Fibroblast of gingiva (primary cell): ENCODE measurements at regions not wholly inside any gene's neighbourhood (a gene's known extent, or its start where the extent isn't known, plus 50 kb on each side); places are given as distances from the start of the nearest gene placed in this dataset.
A peak's percentile ranks its signal among the peaks of the same experiment; 100 is the strongest.
"Not testable (repeated sequence)": the region's sequence is repeated elsewhere in the genome, so short reads cannot be mapped to it uniquely, and the experiment has no call there.

Experiments used
- DNase-seq: peaks from one replicate; pipeline ENCODE4 v3.0.0-alpha.2; 2011; ENCODE audit warnings: low read depth

GRCh38 chr2:87574193-87575119 lies 173.4 kb upstream of the PLGLB2 start:
- not testable (repeated sequence) for DNase-seq

- DNase-seq = not testable (repeated sequence)
Measured at GRCh38 chr2:87575138-87575537, 172.7 kb upstream of the PLGLB2 start.

DNA sequence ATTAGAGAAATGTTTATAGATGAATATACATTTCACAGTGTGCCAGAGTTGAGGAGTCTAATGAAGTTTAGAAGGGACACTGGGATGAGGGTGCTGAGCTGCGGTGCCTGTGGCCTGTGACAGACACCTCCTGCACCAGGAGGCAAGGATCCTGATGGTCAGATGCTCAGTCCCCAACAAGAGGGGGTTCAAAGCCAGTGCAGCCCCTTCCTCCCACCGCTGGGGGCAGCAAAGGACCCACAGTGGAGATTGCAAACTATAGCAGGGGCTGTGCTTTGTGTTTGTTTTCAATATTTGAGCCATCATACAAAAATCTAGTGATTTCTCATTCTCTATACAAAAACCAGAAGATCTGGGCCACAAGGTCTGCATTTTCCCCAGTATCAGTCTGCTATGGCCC lies 170.5 kb upstream of the PLGLB2 start:
- DNase-seq = not testable (repeated sequence)

DNA sequence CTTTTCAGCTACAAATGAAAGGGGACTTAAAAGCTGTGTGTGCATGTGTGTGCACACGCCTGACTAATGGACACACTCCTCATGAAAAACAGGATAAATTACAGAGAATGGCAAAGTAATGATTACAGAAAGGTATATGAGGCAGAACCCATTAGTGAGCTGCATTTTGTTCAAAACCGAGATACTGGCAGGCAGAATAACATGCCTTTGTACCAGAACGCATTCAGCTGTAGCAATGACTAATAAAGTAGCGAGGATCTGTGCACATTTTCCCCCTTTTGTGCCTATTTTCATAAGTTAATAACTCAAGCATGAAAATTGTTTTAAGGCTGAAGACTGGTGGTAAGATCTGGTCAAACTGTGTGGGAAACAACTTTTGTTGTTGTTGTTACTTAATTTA lies 165.7 kb upstream of the PLGLB2 start:
- not testable (repeated sequence) for DNase-seq

GRCh38 chr2:87582579-87582978 lies 165.3 kb upstream of the PLGLB2 start:
- DNase-seq = not testable (repeated sequence)

DNA sequence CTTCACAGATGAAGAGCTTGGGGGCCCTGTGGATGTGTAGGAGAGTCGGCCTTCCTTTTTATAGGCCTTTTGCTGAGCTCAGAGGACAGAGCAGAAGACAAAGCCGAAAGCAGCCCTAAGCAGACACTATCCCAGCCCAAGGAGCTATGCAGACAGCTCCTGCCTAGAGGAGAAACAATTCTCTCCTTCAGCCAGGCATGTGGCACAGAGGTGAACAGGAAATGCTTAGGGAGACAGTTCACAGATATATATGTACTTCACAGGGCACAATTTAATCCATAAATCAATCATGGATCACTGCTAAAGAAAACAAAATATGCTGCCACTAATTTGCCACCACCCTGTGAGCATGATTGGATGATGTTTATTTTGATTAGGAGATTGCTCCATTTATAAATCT lies 164.5 kb upstream of the PLGLB2 start:
- not testable (repeated sequence) for DNase-seq

DNA sequence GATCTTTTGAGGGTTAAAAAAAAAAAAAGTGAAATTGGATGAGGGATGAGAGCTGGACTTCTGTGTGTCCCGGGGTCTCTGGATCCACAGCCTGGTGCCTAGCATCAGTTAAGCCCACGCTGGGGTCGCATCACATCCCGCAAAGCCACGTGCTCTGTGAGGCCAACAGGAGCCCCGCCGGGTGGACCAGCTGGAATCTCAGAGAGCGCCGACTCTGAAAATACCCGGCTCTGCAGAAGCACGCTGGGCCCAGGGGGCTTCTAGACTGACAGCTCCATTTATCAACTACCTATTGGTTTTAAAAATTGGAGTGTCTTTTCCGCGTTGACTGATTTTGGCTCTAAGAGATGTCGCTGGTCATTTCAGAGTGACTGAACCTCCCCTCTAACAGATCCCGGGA lies 164.1 kb upstream of the PLGLB2 start:
- DNase-seq = not testable (repeated sequence)

- not testable (repeated sequence) for DNase-seq
Measured at GRCh38 chr2:87584268-87584906, 163.5 kb upstream of the PLGLB2 start.

GRCh38 chr2:87587934-87588333 lies 160.0 kb upstream of the PLGLB2 start:
- not testable (repeated sequence) for DNase-seq

DNA sequence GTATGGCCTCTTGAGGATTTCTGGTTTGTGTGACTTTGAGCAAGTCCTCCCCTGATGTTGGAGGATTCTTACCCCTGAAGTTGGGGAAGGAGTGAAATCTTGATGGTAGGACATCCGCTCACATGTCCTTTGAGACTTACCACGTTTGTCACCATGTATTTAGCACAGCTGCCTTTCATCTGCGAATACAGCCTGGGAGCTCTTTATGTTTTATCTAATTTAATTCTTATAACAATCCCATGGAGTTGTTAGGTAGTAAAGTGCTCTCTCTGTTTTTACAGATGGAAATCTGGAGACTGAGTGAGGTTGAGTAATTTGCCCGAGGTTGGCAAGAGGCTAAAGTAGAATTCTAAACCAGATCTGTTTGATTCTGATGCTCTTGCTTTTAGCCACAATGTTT lies 154.9 kb upstream of the PLGLB2 start:
- DNase-seq = not testable (repeated sequence)

- DNase-seq = peak; percentile 67
Measured at GRCh38 chr2:87593784-87594610, 153.9 kb upstream of the PLGLB2 start.

GRCh38 chr2:87594611-87594992 lies 153.3 kb upstream of the PLGLB2 start:
- not testable (repeated sequence) for DNase-seq

DNA sequence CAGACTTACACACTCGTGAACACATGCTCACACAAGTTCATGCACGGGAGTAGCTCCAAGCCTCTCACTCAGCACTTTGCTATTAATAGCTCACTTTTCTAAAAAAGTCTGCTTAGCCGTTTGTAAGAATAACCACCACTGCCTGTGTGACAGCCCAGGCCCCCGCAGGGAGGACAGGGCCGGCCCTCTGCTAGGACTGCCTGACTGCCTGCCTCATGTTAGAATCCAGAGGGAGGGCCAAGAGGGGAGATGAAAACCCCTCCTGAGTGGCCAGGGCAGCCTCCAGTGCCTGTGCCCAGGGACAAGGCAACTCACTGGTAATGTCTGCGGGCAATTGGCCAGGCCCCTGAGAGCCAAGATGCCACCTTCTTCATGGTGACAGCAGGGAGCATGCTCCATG lies 152.9 kb upstream of the PLGLB2 start:
- not testable (repeated sequence) for DNase-seq

- not testable (repeated sequence) for DNase-seq
Measured at GRCh38 chr2:87600961-87601360, 146.9 kb upstream of the PLGLB2 start.

DNA sequence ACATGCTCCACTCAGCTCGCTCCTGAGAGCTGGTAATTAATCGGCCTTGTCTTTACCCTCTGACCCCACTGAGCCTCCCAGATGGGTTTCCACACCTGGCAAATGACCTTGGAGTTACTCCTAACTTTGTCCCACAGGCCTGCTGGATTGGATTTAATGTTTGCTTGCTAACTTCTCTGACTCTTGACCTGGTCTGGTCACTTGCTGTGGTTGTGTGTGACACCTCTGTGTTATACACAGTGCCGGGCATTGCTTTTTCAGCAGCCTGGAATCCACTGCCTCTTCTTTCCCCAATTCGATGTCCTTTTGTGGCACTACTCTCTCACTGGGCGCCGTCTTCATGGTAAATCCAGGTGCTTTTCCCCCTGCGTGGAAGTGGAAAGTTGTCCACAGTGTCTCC lies 145.8 kb upstream of the PLGLB2 start:
- not testable (repeated sequence) for DNase-seq

- not testable (repeated sequence) for DNase-seq
Measured at GRCh38 chr2:87602728-87603127, 145.2 kb upstream of the PLGLB2 start.

DNA sequence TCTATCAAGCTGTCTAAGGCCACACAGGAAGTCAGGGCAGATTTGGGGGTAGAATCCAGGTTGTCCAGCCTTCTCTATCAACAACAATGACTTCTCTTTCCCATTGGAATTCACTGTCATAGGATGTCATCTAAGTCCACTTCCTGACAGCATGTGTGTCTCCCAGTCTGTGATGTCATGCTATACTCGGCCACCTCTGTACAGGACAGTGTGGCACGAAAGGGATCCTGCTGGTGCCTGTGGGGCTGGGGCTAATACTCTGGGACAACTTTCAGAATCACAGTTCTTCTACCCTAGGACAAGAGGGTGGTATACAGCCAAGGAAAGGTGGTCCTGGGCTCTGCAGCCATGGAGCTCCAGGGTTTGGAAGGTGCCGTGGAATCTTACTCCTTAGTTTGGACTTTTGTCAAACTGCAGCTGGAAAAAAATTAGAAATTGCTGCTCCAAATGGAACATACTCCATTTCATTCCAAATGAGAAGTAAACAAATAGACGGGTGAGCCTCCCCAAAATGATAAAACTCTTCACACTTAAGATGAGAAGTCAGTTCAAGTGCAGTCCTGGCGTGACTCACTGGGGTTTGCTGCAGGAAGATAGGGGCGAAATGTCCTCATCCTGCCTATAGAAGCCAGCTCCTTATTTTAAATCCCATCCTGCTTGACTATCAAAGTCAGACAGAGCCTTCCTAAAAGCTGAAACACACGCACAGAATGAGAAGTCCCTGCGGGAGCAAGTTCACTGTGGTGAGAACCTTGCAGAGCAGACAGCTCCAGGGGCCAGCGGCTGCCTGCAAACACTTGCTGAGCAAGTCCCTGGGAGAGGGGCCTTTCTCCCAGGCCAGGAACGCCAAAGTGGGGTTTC lies 144.2 kb upstream of the PLGLB2 start:
- DNase-seq = peak; percentile 2

GRCh38 chr2:87604279-87604818 lies 143.5 kb upstream of the PLGLB2 start:
- not testable (repeated sequence) for DNase-seq

DNA sequence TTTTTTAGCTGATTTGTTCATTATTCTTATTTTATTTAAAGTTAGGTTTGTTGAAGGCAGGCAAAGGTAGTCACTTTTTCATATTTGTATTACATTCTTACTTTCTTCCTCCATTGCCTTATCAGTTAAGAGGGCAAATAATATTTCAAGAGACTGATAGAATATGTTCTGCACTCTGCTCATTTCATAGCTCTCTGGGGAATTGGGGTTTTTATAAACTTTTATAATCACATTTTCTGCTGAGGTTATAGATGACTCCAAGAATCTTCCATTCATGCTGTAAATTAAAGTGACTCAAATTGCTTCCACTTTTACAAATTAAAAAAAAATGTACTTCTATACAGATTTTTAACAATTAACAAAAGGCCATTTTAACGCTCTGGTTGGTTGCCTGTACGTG lies 142.9 kb upstream of the PLGLB2 start:
- DNase-seq = not testable (repeated sequence)

- DNase-seq = not testable (repeated sequence)
Measured at GRCh38 chr2:87608377-87609166, 139.3 kb upstream of the PLGLB2 start.
